Body of pancreas (tissue), 4 donors: ENCODE measurements at regions not wholly inside any gene's neighbourhood (a gene's known extent, or its start where the extent isn't known, plus 50 kb on each side); places are given as distances from the start of the nearest gene placed in this dataset.
A peak's percentile ranks its signal among the peaks of the same experiment; 100 is the strongest.

ENCODE experiments used
- ATAC-seq: fragments of 150-250 bp; one replicate; pipeline ENCODE4 v1.9.1; 2016
- DNase-seq, 4 donors: peaks; one replicate each; pipeline ENCODE4 v3.0.0-alpha.2; 2019
- H3K27ac ChIP-seq, 4 donors: fragments of 200-600 bp; sonication (generic); 1 replicate in 3 of 4; 2 replicates in 1 of 4; pipeline versions ENCODE4 v1.5.1 to v1.6.1; 2016 to 2019; ENCODE audit warnings: mild to moderate bottlenecking in 1 of 4, mixed read lengths in 1 of 4, moderate library complexity in 1 of 4
- H3K27me3 ChIP-seq, 2 donors: fragments of 200-600 bp; sonication (generic); one replicate each; pipeline ENCODE4 v1.6.0; 2016; ENCODE audit warnings: mild to moderate bottlenecking in 1 of 2
- H3K36me3 ChIP-seq, 2 donors: fragments of 200-600 bp; sonication (generic); replicated peaks in 1 of 2; 2 replicates each; pipeline ENCODE4 v1.5.1; 2016; ENCODE audit warnings: low read depth in 2 of 2; ENCODE audit not compliant: insufficient read depth in 1 of 2
- H3K4me1 ChIP-seq: fragments of 200-600 bp; sonication (generic); one replicate; pipeline ENCODE4 v1.6.0; 2016
- H3K4me3 ChIP-seq, 2 donors: fragments of 200-600 bp; sonication (generic); 1 replicate in 1 of 2; 2 replicates in 1 of 2; pipeline ENCODE4 v1.5.1; 2016 to 2019
- H3K9me3 ChIP-seq, 3 donors: fragments of 200-600 bp; sonication (generic); 1 replicate in 2 of 3; 2 replicates in 1 of 3; pipeline ENCODE4 v1.5.1; 2016
- POLR2A ChIP-seq, 3 donors: fragments of 450-650 bp; IDR thresholded peaks; one replicate each; pipeline ENCODE4 v1.6.1; 2016; ENCODE audit warnings: antibody characterized with exemption in 3 of 3, mild to moderate bottlenecking in 2 of 3
- WGBS, 2 donors: methylation state at CpG; one replicate each; pipeline ENCODE4 v1.1.5; 2017; 5-methylcytosine and 5-hydroxymethylcytosine counted together
- intact Hi-C: fragments of 100-400 bp; cut with DNase I; formaldehyde crosslinking; loops from one replicate; pipeline ENCODE4 v1.15.1; 2023
- TF ChIP-seq, protein P1 (sequence below), 7 experiments: fragments of 450-650 bp in 4 of 7; fragments of 200-600 bp in 3 of 7; sonication (generic) in 3 of 7; IDR thresholded peaks; one replicate each; pipeline ENCODE4 v1.5.1; 2016 to 2019; ENCODE audit warnings: antibody characterized with exemption in 7 of 7

DNA sequence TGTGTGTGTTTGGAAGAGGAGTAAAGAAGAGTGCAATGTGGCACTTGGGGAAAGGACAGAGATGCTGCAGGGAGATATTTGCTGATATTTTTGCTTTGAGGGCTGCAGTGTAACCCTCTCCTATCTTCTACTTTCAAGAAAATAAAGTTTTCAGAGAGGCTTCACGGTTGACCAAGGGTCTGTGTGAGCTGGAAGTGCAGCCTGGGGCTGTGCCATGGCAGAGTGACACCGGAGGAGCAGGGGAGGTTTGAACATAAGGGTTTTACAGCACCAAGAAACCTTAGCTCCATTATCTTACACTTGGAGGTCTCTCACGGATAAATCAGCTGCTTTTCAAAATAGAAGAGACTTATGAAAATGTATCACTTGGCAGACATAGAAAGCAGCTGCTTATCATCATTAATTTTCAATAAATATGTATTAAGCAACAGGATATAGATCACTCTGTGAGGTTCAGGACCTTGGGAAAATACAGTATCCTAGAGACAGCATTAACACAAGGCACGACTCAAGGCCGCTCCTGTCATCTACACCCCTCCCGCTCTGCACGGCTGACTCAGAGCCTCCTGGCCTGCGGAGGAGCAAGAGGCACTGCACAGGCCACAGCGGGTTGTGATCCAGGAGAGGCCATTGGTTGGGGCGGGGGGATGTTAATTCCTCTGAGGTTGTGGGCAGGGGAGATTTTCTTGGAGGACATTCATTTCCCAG, 127.8 kb downstream of the COPS8 start:
- Histone ChIP-seq H3K9me3 (no peaks in the 10 kb centered on the region), H3K4me1 (peaks cover 11% of the 10 kb centered on the region), H3K4me3 (no peak overlapping the region), H3K36me3 (no peaks in the 10 kb centered on the region), H3K27me3 (no peaks in the 10 kb centered on the region), H3K27ac (peak overlapping the region in 1 of 4 donors; percentile 20)
- DNase-seq, result peak; percentile 61 to 73 (median 66)
- peak; percentile 89 for ATAC-seq
- intact Hi-C loops, result no loop called here
- TF ChIP-seq, protein P1, sequence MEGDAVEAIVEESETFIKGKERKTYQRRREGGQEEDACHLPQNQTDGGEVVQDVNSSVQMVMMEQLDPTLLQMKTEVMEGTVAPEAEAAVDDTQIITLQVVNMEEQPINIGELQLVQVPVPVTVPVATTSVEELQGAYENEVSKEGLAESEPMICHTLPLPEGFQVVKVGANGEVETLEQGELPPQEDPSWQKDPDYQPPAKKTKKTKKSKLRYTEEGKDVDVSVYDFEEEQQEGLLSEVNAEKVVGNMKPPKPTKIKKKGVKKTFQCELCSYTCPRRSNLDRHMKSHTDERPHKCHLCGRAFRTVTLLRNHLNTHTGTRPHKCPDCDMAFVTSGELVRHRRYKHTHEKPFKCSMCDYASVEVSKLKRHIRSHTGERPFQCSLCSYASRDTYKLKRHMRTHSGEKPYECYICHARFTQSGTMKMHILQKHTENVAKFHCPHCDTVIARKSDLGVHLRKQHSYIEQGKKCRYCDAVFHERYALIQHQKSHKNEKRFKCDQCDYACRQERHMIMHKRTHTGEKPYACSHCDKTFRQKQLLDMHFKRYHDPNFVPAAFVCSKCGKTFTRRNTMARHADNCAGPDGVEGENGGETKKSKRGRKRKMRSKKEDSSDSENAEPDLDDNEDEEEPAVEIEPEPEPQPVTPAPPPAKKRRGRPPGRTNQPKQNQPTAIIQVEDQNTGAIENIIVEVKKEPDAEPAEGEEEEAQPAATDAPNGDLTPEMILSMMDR (IDR thresholded peaks at IDR 0.05), result no peak
- TF ChIP-seq POLR2A (IDR thresholded peaks at IDR 0.05), result no peak
- 26 to 37% methylated on average over 10 of the region's 10 CpGs for WGBS, 2 donors

DNA sequence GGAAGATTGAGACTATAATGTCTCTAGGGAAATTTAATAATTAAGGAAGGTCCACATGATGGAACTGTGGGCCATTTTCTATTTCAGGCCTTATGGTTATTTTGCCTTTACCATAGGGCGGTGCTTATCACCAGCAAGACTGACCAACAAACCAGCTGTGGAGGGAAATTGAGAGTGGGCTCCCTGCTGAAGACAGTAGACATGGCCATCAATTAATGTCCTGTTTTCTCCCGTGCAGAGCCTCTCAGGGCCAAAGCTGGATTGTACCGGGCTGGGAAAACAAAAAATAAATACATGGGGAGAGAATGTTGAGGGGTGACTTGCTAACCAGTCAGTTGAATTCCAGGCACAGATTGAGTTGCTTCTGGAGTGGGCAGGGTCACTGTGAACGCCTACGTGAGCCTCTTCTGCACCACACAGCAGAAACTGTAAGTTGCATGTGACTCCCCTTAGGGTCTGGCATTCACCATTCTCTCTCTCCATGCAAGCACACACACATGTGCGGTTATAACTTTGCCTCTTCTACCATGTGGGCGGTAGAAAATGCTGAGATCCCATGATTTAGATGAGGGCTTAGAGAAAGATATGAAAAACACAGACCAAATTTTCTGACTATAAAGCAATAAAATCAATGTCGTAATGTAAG, 128.5 kb downstream of the COPS8 start:
- Histone ChIP-seq H3K4me3 (no peak overlapping the region), H3K27me3 (no peaks in the 10 kb centered on the region), H3K27ac (no peak overlapping the region), H3K9me3 (no peaks in the 10 kb centered on the region), H3K4me1 (peaks cover 11% of the 10 kb centered on the region), H3K36me3 (no peaks in the 10 kb centered on the region)
- ATAC-seq (no peak), DNase-seq (no peak)
- WGBS, 2 donors, result 87 to 89% methylated on average over 8 of the region's 8 CpGs
- no peak for TF ChIP-seq POLR2A (IDR thresholded peaks at IDR 0.05)
- intact Hi-C loops, result no loop called here

DNA sequence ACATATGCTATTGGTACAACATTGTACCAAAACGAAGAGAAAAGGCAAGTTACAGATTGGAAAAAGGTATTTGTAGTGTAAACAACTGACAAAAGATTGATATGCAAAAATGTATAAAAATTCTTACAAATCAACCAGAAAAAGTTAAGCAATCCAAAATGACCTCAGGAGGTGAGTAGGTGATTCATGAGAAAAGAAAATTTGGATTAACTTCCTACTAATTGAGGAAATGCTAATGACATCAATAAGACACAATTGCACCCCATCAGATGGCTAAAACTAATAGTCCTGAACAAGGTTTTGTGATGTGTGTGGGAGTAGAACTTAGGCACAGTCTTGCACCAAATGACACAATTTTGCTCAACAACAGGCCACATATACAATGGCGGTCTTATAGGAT, 129.3 kb downstream of the COPS8 start:
- TF ChIP-seq, protein P1 (IDR thresholded peaks at IDR 0.05), result no peak
- TF ChIP-seq POLR2A (IDR thresholded peaks at IDR 0.05), result no peak
- Histone ChIP-seq H3K4me1 (peaks cover 11% of the 10 kb centered on the region), H3K9me3 (no peaks in the 10 kb centered on the region), H3K4me3 (no peak overlapping the region), H3K27ac (no peak overlapping the region), H3K27me3 (no peaks in the 10 kb centered on the region), H3K36me3 (no peaks in the 10 kb centered on the region)
- DNase-seq (no peak), ATAC-seq (no peak)
- WGBS, 2 donors, result 71 to 78% methylated on average over 2 of the region's 2 CpGs
- intact Hi-C loops, result no loop called here

DNA sequence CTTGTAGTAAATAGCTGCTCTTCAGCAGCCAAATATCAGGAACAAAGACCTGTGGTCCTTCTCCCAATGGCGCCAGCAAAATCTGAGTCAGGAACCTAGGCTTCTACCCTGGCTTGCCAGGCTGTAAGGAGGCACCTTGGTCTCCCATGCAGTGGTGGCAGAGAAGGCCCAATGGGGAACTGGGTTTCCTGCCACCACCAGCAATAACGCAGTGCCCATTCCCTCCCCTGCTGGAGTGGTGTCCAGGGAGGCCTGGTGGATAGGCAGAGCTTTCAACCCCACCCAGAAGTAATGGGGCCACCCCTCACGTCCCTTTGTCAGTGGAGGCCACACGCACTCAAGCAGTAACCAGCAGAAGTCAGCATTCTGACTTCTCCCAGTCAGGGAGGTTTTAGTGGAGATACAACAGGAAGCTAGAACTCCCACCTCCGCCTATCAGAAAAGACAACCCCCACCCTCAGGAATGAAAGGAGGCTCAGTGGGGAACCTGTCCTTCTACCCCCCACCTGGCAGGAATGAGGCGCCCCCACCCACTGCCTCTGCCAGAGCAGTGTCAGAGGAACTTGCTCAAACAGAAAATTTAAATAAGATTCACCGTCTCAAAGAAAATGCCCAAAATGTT, 132.4 kb downstream of the COPS8 start:
- Histone ChIP-seq H3K27ac (peak overlapping the region in 3 of 4 donors; percentile 29 to 58 (median 29)), H3K27me3 (no peaks in the 10 kb centered on the region), H3K4me3 (no peak overlapping the region), H3K4me1 (peaks cover 22% of the 10 kb centered on the region), H3K9me3 (no peaks in the 10 kb centered on the region), H3K36me3 (no peaks in the 10 kb centered on the region)
- ATAC-seq (peak; percentile 57), DNase-seq (peak in 2 of 4 donors; percentile 19 to 29)
- 61 to 71% methylated on average over 6 to 7 of the region's 7 CpGs for WGBS, 2 donors
- peak in 2 of 3 donors; percentile 19 to 47 for TF ChIP-seq POLR2A (IDR thresholded peaks at IDR 0.05)
- TF ChIP-seq, protein P1 (IDR thresholded peaks at IDR 0.05), result no peak
- intact Hi-C loops, result no loop called here

DNA sequence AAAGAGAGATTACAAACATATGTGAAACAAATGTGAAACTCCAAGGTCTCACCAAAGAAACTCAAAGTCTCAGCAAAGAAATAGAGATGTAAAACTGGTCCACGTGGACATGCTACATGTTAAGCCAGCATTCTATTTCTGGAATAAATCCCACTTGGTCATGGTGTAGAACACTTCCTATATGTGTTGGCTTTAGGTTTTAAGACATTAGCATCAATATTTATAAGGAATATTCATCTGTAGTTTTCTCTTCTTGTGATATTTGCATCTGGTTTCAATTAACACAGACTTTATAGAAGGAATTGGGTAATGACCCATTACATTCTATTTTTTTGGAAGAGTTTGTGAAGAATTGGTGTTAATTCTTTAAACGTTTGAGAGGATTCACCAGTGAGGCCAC, 133.1 kb downstream of the COPS8 start:
- Histone ChIP-seq H3K27ac (peak overlapping the region in 2 of 4 donors; percentile 29 to 58), H3K4me3 (no peak overlapping the region), H3K9me3 (no peaks in the 10 kb centered on the region), H3K27me3 (no peaks in the 10 kb centered on the region), H3K4me1 (peaks cover 16% of the 10 kb centered on the region), H3K36me3 (no peaks in the 10 kb centered on the region)
- DNase-seq, result no peak
- 67 to 68% methylated on average over 2 of the region's 2 CpGs for WGBS, 2 donors
- ATAC-seq, result no peak
- intact Hi-C loops, result no loop called here
- no peak for TF ChIP-seq POLR2A (IDR thresholded peaks at IDR 0.05)
- TF ChIP-seq, protein P1 (IDR thresholded peaks at IDR 0.05), result no peak
